ENCODE measurements at regions not wholly inside any gene's neighbourhood (a gene's known extent, or its start where the extent isn't known, plus 50 kb on each side); places are given as distances from the start of the nearest gene placed in this dataset.
A peak's percentile ranks its signal among the peaks of the same experiment; 100 is the strongest.
"Not testable (repeated sequence)": the region's sequence is repeated elsewhere in the genome, so short reads cannot be mapped to it uniquely, and the experiment has no call there.

DNA sequence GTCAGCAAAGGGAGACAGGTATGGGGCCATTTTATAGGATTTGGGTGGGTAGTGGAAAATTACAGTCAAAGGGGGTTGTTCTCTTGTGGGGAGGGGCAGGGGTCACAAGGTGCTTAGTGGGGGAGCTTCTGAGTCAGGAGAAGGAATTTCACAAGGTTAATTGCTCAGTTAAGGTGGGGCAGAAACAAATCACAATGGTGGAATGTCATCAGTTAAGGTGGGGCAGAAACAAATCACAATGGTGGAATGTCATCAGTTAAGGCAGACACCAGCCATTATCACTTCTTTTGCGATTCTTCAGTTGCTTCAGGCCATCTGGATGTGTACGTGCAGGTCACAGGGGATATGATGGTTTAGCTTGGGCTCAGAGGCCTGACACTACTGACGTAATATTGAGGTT lies 1077.6 kb downstream of the DNAJB9 start:
- not testable (repeated sequence) for DNase-seq

DNA sequence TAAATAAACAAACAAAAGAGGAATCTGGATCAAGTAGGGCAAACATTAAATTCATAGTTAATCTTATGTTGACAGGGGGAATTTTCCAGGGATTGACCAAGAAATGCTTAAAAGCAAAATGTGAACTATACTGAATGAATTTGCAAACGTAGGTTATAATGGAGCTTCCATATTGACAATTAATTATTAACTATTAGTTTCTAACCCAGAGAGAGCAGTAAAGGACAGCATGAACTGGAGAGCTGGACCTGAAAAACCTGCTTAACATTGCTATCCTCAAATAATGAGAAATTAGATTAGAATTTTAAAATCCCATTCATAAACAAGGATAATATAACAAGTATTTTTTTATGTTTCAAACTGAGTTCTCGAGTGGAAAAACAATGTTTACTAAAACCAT lies 1089.6 kb downstream of the DNAJB9 start:
- no peak for DNase-seq

DNA sequence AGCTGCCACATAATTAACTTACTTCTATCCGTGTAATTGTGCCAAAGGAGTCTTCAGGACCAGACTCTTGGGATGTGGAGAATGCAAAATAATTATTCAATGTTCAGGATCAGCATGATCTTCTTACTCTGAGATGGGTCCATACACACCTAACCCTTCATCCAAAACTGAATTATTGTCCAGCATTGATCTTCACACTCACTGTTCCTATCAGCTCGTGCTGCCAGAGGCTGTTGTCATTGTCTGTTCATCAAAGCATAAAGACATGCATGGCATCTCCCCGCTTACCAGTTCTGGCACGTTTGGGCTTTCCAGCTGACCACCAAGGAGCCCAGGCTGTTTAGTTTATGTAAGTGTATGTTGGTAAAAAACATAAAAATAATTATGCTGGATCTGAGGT lies 1090.7 kb downstream of the DNAJB9 start:
- no peak for DNase-seq

DNA sequence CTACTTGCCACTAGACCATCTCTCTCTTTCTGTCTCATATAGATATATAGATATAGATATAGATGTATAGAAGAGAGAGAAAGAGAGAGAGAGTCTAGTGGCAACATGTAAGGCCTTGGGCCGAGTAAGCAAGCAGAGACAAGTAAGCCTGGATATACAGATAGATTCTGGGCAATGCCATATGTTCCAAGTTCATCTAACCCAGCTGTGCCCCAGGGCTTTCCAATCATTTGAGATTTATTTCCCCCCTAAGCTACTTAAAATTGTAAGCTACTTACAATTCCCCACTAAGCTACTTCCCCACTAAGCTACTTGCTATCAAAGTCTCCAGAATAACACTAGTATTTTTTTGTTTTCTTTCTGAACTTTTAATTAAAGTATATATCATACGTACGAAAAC lies 1094.1 kb downstream of the DNAJB9 start:
- peak; percentile 87 to 94 for DNase-seq

DNA sequence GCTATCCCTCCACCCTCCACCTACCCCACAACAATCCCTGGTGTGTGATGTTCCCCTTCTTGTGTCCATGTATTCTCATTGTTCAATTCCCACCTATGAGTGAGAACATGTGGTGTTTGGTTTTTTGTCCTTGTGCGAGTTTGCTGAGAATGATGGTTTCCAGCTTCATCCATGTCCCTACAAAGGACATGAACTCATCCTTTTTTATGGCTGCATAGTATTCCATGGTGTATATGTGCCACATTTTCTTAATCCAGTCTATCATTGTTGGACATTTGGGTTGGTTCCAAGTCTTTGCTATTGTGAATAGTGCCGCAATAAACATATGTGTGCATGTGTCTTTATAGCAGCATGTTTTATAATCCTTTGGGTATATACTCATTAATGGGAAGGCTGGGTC lies 1117.6 kb downstream of the DNAJB9 start:
- DNase-seq = not testable (repeated sequence)

DNA sequence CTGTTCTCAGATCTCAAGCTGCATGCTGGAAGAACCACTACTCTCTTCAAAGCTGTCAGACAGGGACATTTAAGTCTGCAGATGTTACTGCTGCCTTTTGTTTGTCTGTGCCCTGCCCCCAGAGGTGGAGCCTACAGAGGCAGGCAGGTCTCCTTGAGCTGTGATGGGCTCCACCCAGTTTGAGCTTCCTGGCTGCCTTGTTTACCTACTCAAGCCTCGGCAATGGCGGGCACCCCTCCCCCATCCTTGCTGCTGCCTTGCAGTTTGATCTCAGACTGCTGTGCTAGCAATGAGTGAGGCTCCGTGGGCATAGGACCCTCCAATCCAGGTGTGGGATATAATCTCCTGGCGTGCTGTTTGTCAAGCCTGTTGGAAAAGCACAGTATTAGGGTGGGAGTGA lies 1122.9 kb downstream of the DNAJB9 start:
- DNase-seq = not testable (repeated sequence)

DNA sequence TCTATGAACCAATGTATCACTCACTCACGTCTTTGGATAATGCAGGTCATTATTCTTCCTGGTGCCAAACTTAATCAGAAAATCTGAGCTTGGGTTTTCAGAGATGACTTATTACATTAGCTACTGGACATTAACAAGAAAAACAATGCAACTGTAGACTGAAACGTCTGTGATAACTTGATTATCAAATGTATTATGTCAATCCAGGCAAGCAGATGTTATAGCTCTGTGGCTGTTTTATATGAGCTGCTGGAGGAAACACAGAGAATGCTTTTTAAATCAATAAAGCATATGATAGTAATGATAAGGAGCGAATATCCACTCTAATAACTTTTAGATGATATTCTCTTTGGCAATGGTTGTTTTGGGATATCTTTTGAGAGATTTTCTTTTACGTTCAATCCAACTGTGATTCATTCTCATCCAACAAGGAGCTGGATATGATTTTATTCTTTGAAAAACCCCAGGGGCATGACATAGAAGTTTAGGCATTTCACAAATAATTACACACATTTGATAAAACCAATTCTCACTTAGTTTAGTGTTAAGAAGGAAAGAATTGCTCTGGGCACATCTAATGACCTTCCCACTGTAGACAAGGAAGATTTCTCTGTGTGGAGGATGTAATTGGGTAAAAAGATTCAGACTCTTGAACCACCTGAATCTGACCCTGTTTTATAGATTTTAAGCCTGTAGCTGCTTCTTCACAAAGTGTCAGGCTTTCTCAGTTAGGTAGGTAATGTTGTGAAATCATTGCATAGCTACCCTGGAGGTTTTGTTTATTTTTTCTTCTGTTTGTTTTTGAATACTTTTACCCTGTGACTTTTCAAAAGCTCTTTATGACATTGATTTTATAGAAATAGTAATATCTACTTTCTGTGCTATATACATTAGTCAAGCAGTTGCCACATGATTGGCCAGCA lies 1124.7 kb downstream of the DNAJB9 start:
- DNase-seq = no peak

DNA sequence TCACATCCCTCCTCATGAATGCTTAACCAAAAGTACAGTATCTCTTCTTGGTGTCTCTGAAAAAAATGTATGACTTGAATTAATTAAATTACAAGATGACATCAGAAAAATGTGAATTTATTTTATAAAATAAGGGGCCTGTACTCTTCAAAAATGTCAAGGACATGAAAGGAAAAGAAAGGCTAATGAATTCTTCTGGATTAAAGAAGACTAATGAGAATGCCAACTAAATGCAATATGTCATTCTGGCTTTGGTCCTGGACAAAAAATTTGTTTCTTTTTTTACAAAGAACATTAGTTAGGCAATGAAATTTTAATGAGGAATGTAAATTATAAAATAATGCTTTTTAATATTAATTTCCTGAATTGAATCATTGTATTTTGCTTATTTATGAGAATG lies 1125.7 kb downstream of the DNAJB9 start:
- no peak for DNase-seq

DNA sequence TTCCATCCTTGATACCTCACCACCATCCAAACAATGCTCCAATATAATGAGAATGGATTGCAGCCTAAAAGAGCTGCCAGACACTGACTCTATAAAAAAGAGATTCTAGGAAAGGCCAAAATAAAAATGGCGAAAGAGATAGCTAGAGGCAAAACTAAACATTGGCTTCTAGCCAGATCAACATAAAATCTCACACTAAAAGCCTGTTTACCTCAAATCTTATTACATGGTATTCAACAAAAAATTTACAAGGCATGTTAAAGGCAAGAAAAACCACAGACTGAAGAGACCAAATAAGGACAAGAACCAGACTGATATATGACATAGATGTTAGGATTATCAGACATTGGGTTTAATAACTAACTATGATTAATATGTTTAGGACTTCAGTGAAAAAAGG lies 1127.0 kb downstream of the DNAJB9 start:
- DNase-seq = no peak

DNA sequence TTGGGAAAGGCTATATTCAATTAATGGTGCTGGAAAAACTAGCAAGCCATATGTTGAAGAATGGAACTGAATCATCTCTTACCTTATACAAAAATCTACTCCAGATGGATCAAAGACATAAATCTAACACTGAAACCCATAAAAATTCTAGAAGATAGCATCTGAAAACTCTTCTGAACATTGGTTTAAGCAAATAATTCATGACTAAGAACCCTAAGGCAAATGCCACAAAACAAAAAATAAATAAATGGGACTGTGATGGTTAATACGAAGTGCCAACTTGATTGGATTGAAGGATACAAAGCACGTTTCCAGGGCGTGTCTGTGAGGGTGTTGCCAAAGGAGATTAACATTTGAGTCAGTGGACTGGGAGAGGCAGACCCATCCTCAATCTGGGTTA lies 1130.0 kb downstream of the DNAJB9 start:
- no peak for DNase-seq

DNA sequence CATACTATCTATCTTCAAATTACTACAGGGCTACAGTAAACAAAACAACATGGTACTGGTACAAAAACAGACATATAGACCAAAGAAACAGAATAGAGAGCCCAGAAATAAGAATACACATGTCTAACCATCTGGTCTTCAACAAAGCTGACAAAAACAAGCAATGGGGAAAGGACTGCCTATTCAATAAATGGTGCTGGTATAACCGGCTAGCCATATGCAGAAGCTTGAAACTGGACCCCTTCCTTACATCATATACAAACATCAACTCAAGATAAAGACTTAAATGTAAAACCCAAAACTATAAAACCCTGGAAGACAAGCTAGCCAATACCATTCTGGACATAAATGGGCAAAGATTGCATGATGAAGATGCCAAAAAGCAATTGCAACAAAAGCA lies 1143.7 kb downstream of the DNAJB9 start:
- DNase-seq = no peak

DNA sequence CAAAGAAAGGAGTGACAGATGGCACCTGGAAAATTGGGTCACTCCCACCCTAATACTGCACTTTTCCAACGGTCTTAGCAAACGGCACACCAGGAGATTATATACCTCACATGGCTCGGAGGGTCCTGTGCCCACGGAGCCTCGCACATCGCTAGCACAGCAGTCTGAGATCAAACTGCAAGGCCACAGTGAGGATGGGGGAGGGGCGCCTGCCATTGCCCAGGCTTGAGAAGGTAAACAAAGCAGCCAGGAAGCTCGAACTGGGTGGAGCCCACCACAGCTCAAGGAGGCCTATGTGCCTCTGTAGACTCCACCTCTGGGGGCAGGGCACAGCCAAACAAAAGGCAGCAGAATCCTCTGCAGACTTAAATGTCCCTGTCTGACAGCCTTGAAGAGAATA lies 1149.7 kb downstream of the DNAJB9 start:
- DNase-seq = not testable (repeated sequence)

DNA sequence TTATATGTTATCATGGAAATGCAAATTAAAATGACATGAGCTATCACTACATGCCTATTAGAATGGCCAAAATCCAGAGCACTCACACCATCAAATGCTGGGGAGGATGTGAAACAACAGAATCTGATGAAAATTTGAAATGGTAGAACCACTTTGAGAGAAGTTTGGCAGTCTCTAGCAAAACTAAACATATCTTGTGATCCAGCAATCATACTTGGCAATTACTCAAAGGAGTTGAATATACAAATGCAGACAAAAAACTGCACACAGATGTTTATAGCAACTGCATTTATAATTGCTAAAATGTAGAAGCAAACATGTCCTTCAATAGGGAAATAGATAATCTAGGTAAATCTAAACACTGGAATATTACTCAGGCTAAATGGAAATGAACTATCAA lies 1164.9 kb downstream of the DNAJB9 start:
- DNase-seq = no peak

DNA sequence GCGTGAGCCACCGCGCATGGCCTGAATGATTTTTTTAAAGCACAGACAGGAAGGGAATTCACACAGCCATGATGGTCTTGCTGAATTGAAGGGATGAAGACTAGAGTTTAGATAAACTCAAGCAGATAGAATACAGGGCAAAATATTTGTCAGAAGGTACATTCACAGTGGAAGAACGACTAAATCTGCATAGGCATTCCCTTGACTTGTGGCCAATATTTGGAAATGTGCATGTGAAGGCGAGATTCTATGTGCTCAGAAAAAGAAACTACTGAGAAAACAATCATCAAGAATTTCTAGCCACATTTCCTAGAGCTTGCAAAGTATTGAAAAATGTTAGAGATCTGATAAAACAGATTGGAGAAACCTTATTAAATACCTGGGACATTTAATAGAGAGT lies 1166.2 kb downstream of the DNAJB9 start:
- DNase-seq = no peak

DNA sequence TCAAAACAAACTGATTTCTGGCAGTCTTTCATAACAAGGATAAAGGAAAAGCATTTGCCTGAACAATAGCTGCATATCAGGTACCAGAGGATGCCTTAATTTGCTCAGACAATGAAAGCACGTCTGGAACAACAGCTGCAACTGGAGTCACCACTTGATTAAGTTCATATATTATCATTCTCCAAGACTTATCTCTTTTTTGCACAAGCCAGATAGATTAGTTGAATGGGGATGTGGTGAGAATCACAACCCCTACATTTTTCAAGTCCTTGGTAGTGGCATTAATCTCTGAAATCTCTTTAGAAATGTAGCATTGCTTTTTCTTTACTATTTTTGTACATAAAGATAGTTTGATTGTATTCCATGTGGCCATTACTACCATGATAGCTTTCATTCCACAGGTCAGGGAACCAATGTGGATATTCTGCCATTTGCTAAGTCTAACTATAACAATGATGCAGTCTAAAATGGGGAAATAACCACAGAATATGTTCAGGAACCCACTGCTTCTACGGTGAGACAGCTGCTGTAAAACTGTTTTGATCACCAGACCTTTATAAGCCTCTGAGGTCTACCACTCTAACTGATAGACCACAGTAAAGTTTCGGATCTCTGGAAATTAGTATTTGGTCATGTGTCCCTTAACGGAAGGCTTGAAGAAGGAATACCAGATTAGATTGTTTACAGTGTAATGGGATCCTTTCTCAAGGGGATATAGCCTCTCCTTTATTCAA lies 1176.2 kb downstream of the DNAJB9 start:
- DNase-seq = no peak

DNA sequence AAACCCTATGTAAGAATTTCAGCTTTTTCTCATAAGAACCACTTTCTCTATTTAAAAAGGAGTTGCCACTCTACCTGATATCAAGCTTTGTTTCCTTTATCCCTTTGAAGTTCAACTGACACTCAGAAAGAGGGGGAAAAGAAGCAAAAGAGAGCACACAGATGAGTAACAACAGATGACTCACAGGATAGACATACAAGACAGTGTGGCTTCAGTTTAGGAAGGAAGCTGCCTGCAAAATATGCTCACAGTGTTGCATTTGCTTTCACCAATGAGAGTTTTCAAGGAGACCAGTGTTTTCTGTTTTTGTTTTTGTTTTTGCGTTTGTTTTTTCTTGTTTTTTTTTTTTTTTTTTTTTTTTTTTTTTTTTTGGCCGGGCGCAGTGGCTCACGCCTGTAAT lies 1181.6 kb downstream of the DNAJB9 start:
- DNase-seq = no peak

DNA sequence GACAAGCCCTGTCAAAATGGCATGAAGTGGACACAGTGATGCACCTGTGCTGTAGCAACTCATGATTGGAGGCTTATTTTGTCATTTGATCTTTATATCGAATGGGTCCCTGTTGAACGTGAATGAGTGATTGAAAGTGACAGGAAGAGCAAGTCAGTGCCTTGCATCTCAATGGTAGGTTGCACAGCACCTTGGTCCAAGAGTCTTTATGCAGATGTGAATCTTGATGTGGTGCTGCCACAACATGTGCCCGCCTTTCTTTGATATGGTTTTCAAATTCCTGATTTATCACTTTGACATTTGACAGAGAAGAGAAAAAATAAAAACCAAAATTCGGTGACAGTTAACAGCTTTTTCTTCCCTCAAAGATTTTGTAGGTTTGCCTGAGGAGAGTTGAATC lies 1182.4 kb downstream of the DNAJB9 start:
- no peak for DNase-seq

DNA sequence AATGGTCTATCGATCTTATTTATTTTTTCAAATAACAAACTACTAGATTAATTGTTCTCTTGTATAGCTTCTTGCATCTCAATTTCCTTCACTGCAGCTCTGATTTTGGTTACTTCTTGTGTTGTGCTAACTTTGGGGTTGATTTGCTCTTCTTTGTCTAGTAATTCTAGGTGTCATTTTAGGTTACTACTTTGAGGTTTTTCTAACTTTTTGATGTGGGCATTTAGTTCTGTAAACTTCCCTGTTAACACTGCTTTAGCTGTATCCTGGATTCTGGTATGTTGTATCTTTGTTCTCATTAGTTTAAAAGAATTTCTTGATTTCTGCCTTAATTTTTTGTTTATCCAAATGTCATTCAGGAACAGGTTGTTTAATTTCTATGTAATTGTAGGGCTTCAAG lies 1188.0 kb downstream of the DNAJB9 start:
- DNase-seq = no peak

DNA sequence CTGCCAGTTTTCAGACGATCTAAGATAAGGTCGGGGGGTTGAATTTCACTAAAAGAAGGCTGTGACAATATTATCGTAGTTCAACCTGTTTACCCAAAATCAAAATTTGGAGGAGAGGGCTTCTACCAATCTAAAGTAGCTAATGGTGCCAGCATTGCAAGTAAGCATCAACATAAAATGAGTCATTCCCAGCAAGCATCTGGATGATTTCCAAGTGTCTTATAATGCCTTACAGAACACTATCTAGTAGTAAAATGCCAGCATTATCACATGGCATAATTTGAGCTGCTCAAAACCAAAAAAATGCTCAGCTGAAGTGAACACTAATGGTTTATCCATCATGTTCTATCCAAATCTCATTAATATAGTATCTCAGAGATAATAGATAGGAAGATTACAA lies 1193.9 kb downstream of the DNAJB9 start:
- no peak for DNase-seq

DNA sequence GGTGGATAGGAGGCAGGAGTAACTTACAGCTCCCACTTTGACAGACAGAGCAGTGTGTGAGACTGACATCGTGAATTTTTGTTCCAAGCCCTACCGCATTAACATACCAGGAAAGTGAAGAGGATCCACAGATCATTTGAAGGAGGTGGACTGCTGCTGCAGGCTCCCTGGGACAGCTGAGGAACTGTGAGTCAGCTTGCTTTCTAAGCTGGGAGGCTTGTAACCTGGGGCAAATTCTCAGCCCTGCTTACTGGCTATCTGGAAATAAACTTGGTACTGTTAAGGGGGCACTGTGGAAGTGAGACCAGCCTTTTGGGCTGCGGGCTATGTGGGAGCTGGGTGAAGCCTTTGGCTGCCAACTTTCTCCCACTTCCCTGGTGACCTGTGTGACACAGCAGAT lies 1202.5 kb downstream of the DNAJB9 start:
- no peak for DNase-seq

DNA sequence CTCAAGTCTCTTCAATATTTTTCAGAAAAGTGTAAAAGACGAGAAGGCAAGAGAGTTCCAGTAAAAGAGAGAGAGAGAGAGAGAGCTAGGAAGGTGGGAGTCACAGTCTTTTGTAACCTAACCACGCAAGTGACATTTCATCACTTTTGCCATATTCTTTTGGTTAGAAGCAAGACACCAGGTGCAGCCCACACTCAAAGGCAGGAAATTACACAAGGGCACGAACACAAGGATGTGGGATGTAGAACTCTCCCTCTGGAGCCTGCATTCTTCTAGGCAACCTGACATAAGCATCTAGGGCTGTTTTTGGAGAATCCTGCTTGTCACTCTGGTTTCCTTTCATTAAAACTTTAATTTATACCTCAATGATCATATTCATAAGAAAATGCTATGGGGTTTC lies 1213.1 kb downstream of the DNAJB9 start:
- no peak for DNase-seq

DNA sequence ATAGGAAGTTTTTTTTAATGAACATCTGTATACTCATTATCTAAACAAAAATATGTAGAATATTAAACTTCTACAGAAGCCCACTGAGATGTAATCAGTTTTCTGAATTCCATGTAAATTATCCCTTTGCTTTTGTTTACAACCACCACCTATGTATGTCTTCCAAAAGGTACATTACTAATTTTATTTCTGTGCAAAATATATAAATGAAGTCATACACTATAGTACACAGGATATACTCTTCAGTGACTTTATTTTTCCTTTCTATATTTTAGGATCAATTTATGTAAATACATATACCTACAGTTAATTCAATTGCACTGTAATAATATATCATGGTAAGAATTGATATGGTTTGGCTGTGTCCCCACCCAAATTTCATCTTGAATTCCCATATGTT lies 1236.9 kb downstream of the DNAJB9 start:
- no peak for DNase-seq

DNA sequence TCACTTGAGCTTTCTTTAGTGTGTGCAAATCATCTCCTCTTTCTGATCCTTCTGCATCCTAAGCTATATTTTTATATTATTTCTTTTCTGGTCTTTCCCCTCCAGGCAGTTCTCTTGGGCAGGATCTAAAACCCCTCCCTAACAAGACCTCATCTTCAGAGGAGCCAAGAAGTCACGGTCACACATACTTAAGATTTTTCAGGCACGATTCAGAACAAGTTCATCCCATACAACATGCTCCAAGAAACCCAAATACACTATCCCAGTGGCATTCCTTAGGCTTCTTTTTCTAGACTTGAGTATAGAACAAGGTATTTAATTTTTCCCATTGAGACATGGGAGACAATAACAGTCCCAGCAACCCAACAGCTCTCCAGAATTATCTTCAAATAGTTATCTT lies 1251.5 kb downstream of the DNAJB9 start:
- no peak for DNase-seq

DNA sequence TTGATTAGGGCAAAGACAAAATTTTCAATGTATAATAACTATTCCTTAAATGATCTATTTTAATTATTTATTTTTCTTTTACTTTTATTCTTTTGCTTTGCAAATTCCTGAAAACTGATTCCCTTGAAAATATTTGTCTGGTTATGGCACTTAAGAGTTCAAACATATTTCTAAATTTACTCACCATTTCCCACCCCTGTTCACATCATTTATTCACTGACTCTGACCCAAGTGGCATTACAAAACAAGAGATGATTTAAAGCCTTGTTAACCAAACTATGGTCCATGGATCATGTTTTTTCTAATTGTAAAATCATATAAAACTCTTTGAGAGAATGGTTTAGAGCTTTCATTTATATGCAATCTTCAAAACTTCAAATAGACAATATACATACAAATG lies 1256.1 kb upstream of the LRRN3 start:
- no peak for DNase-seq
